Ovary (tissue), 7 donors: ENCODE measurements at regions not wholly inside any gene's neighbourhood (a gene's known extent, or its start where the extent isn't known, plus 50 kb on each side); places are given as distances from the start of the nearest gene placed in this dataset.
A peak's percentile ranks its signal among the peaks of the same experiment; 100 is the strongest.

ENCODE experiments used
- DNase-seq, 5 donors: peaks; one replicate each; pipeline ENCODE4 v3.0.0-alpha.2; 2019 to 2020
- H3K27ac ChIP-seq, 2 donors: fragments of 200-600 bp; one replicate each; pipeline versions ENCODE4 v1.5.1 to v1.8.0; 2019 to 2022
- H3K27me3 ChIP-seq: fragments of 200-600 bp; one replicate; pipeline ENCODE4 v1.8.0; 2022
- H3K36me3 ChIP-seq: fragments of 200-600 bp; sonication (generic); one replicate; pipeline ENCODE4 v1.5.1; 2019
- H3K4me1 ChIP-seq: one replicate; pipeline ENCODE4 v1.8.1; 2013; ENCODE audit warnings: mild to moderate bottlenecking, moderate library complexity; ENCODE audit not compliant: insufficient read depth
- H3K4me3 ChIP-seq: fragments of 200-600 bp; sonication (generic); one replicate; pipeline ENCODE4 v1.5.1; 2017
- H3K9me3 ChIP-seq, 2 donors: fragments of 200-600 bp in 1 of 2; sonication (generic) in 1 of 2; one replicate each; pipeline versions ENCODE4 v1.5.1 to v1.8.1; 2013 to 2019; ENCODE audit warnings: mild to moderate bottlenecking in 1 of 2, moderate library complexity in 1 of 2
- CTCF ChIP-seq, 3 donors: fragments of 450-650 bp in 2 of 3; fragments of 200-600 bp in 1 of 3; IDR thresholded peaks; one replicate each; pipeline versions ENCODE4 v1.5.1 to v1.8.0; 2016 to 2022; ENCODE audit warnings: antibody characterized with exemption in 3 of 3, mild to moderate bottlenecking in 1 of 3
- EP300 ChIP-seq: sonication (generic); formaldehyde crosslinking; IDR thresholded peaks from one replicate; pipeline ENCODE4 v1.6.1; 2017; ENCODE audit warnings: antibody characterized with exemption
- POLR2A ChIP-seq: fragments of 450-650 bp; IDR thresholded peaks from one replicate; pipeline ENCODE4 v1.6.1; 2017; ENCODE audit warnings: antibody characterized with exemption, mild to moderate bottlenecking, moderate library complexity
- WGBS, 3 donors: extraction: QIAGEN DNeasy Blood & Tissue Kit in 1 of 3; methylation state at CpG; one replicate each; pipeline versions ENCODE4 v1.1.5 to v1.1.7; 2013 to 2017; 5-methylcytosine and 5-hydroxymethylcytosine counted together
- intact Hi-C, 4 donors: fragments of 100-400 bp; cut with DNase I; formaldehyde crosslinking; loops; one replicate each; pipeline versions ENCODE4 v1.11.0 to v1.15.1; 2022 to 2023
- donor health status: DM: no; HTN: no; CAD: no; lungs with moderate emphysema.
- donor health status: DM: no; HTN: no; CAD: no.
- donor health status: Bipolar disorder and iron deficiency.
- donor health status: DM: no; HTN: no; CAD: no.
- donor health status: DM: yes; HTN: yes; CAD: no.

- no peaks in the 10 kb centered on the region for H3K9me3 ChIP-seq
- no peak for TF ChIP-seq POLR2A
- no peak for TF ChIP-seq EP300
- no peak for TF ChIP-seq CTCF (IDR thresholded peaks at IDR 0.05)
Observed at GRCh38 chr18:60082282-60082681, 182.5 kb downstream of the PMAIP1 start.

GRCh38 chr18:60075477-60075876 lies 175.7 kb downstream of the PMAIP1 start:
- TF ChIP-seq CTCF (IDR thresholded peaks at IDR 0.05), result no peak
- TF ChIP-seq EP300, result no peak
- Histone ChIP-seq H3K9me3 (no peaks in the 10 kb centered on the region), H3K36me3 (no peaks in the 10 kb centered on the region), H3K4me3 (no peak overlapping the region), H3K27me3 (no peaks in the 10 kb centered on the region), H3K4me1 (no peaks in the 10 kb centered on the region), H3K27ac (no peak overlapping the region)
- peak in 2 of 5 donors; percentile 6 to 11 for DNase-seq
- intact Hi-C loops, result no loop called here
- WGBS, 3 donors, result 66 to 84% (median 82%) methylated on average over 3 of the region's 3 CpGs

More at GRCh38 chr18:60082282-60082681, 182.5 kb downstream of the PMAIP1 start:
- no peaks in the 10 kb centered on the region for H3K4me1 ChIP-seq
- no peak for DNase-seq
- H3K27me3 ChIP-seq, result no peaks in the 10 kb centered on the region
- H3K36me3 ChIP-seq, result no peaks in the 10 kb centered on the region
- no peak overlapping the region for H3K27ac ChIP-seq
- H3K4me3 ChIP-seq, result no peak overlapping the region
- intact Hi-C loops, result no loop called here
- WGBS, 3 donors, result 61 to 72% (median 68%) methylated on average over 2 of the region's 2 CpGs

GRCh38 chr18:60070631-60071030 lies 170.8 kb downstream of the PMAIP1 start:
- Histone ChIP-seq H3K27ac (no peak overlapping the region), H3K36me3 (no peaks in the 10 kb centered on the region), H3K27me3 (no peaks in the 10 kb centered on the region), H3K4me3 (no peak overlapping the region), H3K4me1 (no peaks in the 10 kb centered on the region), H3K9me3 (no peaks in the 10 kb centered on the region)
- intact Hi-C loops, result no loop called here
- TF ChIP-seq CTCF (IDR thresholded peaks at IDR 0.05), result no peak
- TF ChIP-seq POLR2A, result no peak
- TF ChIP-seq EP300, result no peak
- DNase-seq, result no peak
- WGBS, 3 donors, result 61 to 81% (median 75%) methylated on average over 3 of the region's 3 CpGs

- no peaks in the 10 kb centered on the region for H3K27me3 ChIP-seq
- H3K4me1 ChIP-seq, result no peaks in the 10 kb centered on the region
- WGBS, 3 donors, result 35 to 59% (median 41%) methylated on average over 2 of the region's 2 CpGs
- H3K4me3 ChIP-seq, result no peak overlapping the region
- H3K9me3 ChIP-seq, result no peaks in the 10 kb centered on the region
- DNase-seq, result no peak
- H3K36me3 ChIP-seq, result no peaks in the 10 kb centered on the region
- H3K27ac ChIP-seq, result no peak overlapping the region
- TF ChIP-seq POLR2A (no peak), EP300 (no peak), CTCF (IDR thresholded peaks at IDR 0.05) (no peak)
- intact Hi-C loops, result no loop called here
Observed at GRCh38 chr18:60069145-60069544, 169.3 kb downstream of the PMAIP1 start.
